Activated naive CD4-positive, alpha-beta T cell treated with anti-CD3 and anti-CD28 coated beads, Interleukin-2, amount 50 U/mL, for 24 hours (primary cell): ENCODE measurements at regions not wholly inside any gene's neighbourhood (a gene's known extent, or its start where the extent isn't known, plus 50 kb on each side); places are given as distances from the start of the nearest gene placed in this dataset.

Experiments used
- H3K27ac Mint-ChIP-seq: one replicate; pipeline ENCODE4 v1.8.0; 2021; ENCODE audit warnings: mild to moderate bottlenecking, mixed read lengths
- H3K27me3 Mint-ChIP-seq: one replicate; pipeline ENCODE4 v1.8.0; 2021; ENCODE audit warnings: mixed read lengths
- H3K36me3 Mint-ChIP-seq: one replicate; pipeline ENCODE4 v1.8.0; 2021; ENCODE audit warnings: mixed read lengths
- H3K4me1 Mint-ChIP-seq: one replicate; pipeline ENCODE4 v1.8.0; 2021; ENCODE audit warnings: mixed read lengths
- H3K4me3 Mint-ChIP-seq: one replicate; pipeline ENCODE4 v1.8.0; 2021; ENCODE audit warnings: mild to moderate bottlenecking, mixed read lengths
- H3K9me3 Mint-ChIP-seq: one replicate; pipeline ENCODE4 v1.8.0; 2021; ENCODE audit warnings: mixed read lengths

- no peaks in the 10 kb centered on the region for H3K4me1 Mint-ChIP-seq
- no peak overlapping the region for H3K4me3 Mint-ChIP-seq
- no peaks in the 10 kb centered on the region for H3K36me3 Mint-ChIP-seq
- H3K9me3 Mint-ChIP-seq = no peaks in the 10 kb centered on the region
- peaks cover 2% of the 10 kb centered on the region for H3K27me3 Mint-ChIP-seq
- H3K27ac Mint-ChIP-seq = no peak overlapping the region
These were observed 136.4 kb upstream of the PPP1R26 start for GRCh38 chr9:135343136-135343535.

- no peaks in the 10 kb centered on the region for H3K9me3 Mint-ChIP-seq
- H3K27me3 Mint-ChIP-seq = peaks cover 2% of the 10 kb centered on the region
- no peak overlapping the region for H3K4me3 Mint-ChIP-seq
- H3K27ac Mint-ChIP-seq = no peak overlapping the region
- H3K36me3 Mint-ChIP-seq = no peaks in the 10 kb centered on the region
- H3K4me1 Mint-ChIP-seq = no peaks in the 10 kb centered on the region
These were observed 135.6 kb upstream of the PPP1R26 start for GRCh38 chr9:135343837-135344522.

- Mint-ChIP-seq H3K27me3 (peaks cover 2% of the 10 kb centered on the region), H3K36me3 (no peaks in the 10 kb centered on the region), H3K4me3 (no peak overlapping the region), H3K4me1 (no peaks in the 10 kb centered on the region), H3K9me3 (no peaks in the 10 kb centered on the region), H3K27ac (no peak overlapping the region)
These were observed 135.1 kb upstream of the PPP1R26 start for GRCh38 chr9:135344523-135344901.

- Mint-ChIP-seq H3K27ac (no peak overlapping the region), H3K36me3 (no peaks in the 10 kb centered on the region), H3K4me3 (no peak overlapping the region), H3K27me3 (peaks cover 2% of the 10 kb centered on the region), H3K9me3 (no peaks in the 10 kb centered on the region), H3K4me1 (no peaks in the 10 kb centered on the region)
These were observed 134.6 kb upstream of the PPP1R26 start for GRCh38 chr9:135344915-135345500.

GRCh38 chr9:135345775-135346433 lies 133.7 kb upstream of the PPP1R26 start:
- Mint-ChIP-seq H3K9me3 (no peaks in the 10 kb centered on the region), H3K4me1 (no peaks in the 10 kb centered on the region), H3K27ac (peak overlapping the region; percentile 68), H3K4me3 (no peak overlapping the region), H3K27me3 (peaks cover 4% of the 10 kb centered on the region), H3K36me3 (no peaks in the 10 kb centered on the region)

- no peaks in the 10 kb centered on the region for H3K4me1 Mint-ChIP-seq
- H3K9me3 Mint-ChIP-seq = no peaks in the 10 kb centered on the region
- H3K36me3 Mint-ChIP-seq = no peaks in the 10 kb centered on the region
- H3K4me3 Mint-ChIP-seq = no peak overlapping the region
- H3K27ac Mint-ChIP-seq = no peak overlapping the region
- H3K27me3 Mint-ChIP-seq = peaks cover 4% of the 10 kb centered on the region
These were observed 133.0 kb upstream of the PPP1R26 start for GRCh38 chr9:135346438-135347050.

GRCh38 chr9:135347461-135347860 lies 132.1 kb upstream of the PPP1R26 start:
- H3K27me3 Mint-ChIP-seq = peaks cover 4% of the 10 kb centered on the region
- H3K4me3 Mint-ChIP-seq = no peak overlapping the region
- no peaks in the 10 kb centered on the region for H3K36me3 Mint-ChIP-seq
- H3K27ac Mint-ChIP-seq = no peak overlapping the region
- no peaks in the 10 kb centered on the region for H3K4me1 Mint-ChIP-seq
- H3K9me3 Mint-ChIP-seq = no peaks in the 10 kb centered on the region

- no peaks in the 10 kb centered on the region for H3K9me3 Mint-ChIP-seq
- H3K27me3 Mint-ChIP-seq = peaks cover 4% of the 10 kb centered on the region
- no peak overlapping the region for H3K27ac Mint-ChIP-seq
- H3K4me1 Mint-ChIP-seq = no peaks in the 10 kb centered on the region
- no peaks in the 10 kb centered on the region for H3K36me3 Mint-ChIP-seq
- no peak overlapping the region for H3K4me3 Mint-ChIP-seq
These were observed 131.3 kb upstream of the PPP1R26 start for GRCh38 chr9:135348076-135348787.

GRCh38 chr9:135348788-135349150 lies 130.8 kb upstream of the PPP1R26 start:
- Mint-ChIP-seq H3K9me3 (no peaks in the 10 kb centered on the region), H3K27ac (no peak overlapping the region), H3K27me3 (peaks cover 4% of the 10 kb centered on the region), H3K4me3 (no peak overlapping the region), H3K36me3 (no peaks in the 10 kb centered on the region), H3K4me1 (no peaks in the 10 kb centered on the region)

GRCh38 chr9:135349212-135350002 lies 130.2 kb upstream of the PPP1R26 start:
- Mint-ChIP-seq H3K27me3 (peaks cover 4% of the 10 kb centered on the region), H3K9me3 (no peaks in the 10 kb centered on the region), H3K36me3 (no peaks in the 10 kb centered on the region), H3K4me3 (no peak overlapping the region), H3K4me1 (no peaks in the 10 kb centered on the region), H3K27ac (no peak overlapping the region)

- Mint-ChIP-seq H3K4me1 (no peaks in the 10 kb centered on the region), H3K27ac (no peak overlapping the region)
These were observed 129.6 kb upstream of the PPP1R26 start for GRCh38 chr9:135350003-135350315.

GRCh38 chr9:135353935-135354334 lies 125.6 kb upstream of the PPP1R26 start:
- H3K27me3 Mint-ChIP-seq = peaks cover 2% of the 10 kb centered on the region
- H3K27ac Mint-ChIP-seq = no peak overlapping the region
- no peaks in the 10 kb centered on the region for H3K9me3 Mint-ChIP-seq
- H3K4me1 Mint-ChIP-seq = no peaks in the 10 kb centered on the region
- H3K4me3 Mint-ChIP-seq = no peak overlapping the region
- H3K36me3 Mint-ChIP-seq = no peaks in the 10 kb centered on the region

More at GRCh38 chr9:135350003-135350315, 129.6 kb upstream of the PPP1R26 start:
- Mint-ChIP-seq H3K27me3 (peaks cover 4% of the 10 kb centered on the region), H3K4me3 (no peak overlapping the region), H3K36me3 (no peaks in the 10 kb centered on the region), H3K9me3 (no peaks in the 10 kb centered on the region)

GRCh38 chr9:135355521-135356011 lies 124.0 kb upstream of the PPP1R26 start:
- H3K9me3 Mint-ChIP-seq = no peaks in the 10 kb centered on the region
- no peaks in the 10 kb centered on the region for H3K4me1 Mint-ChIP-seq
- no peaks in the 10 kb centered on the region for H3K36me3 Mint-ChIP-seq
- H3K27me3 Mint-ChIP-seq = peaks cover 1% of the 10 kb centered on the region
- H3K4me3 Mint-ChIP-seq = no peak overlapping the region
- H3K27ac Mint-ChIP-seq = no peak overlapping the region

GRCh38 chr9:135356021-135356420 lies 123.6 kb upstream of the PPP1R26 start:
- Mint-ChIP-seq H3K9me3 (no peaks in the 10 kb centered on the region), H3K27me3 (no peaks in the 10 kb centered on the region), H3K36me3 (no peaks in the 10 kb centered on the region), H3K4me3 (no peak overlapping the region), H3K27ac (no peak overlapping the region), H3K4me1 (no peaks in the 10 kb centered on the region)

GRCh38 chr9:135356796-135357195 lies 122.8 kb upstream of the PPP1R26 start:
- Mint-ChIP-seq H3K4me3 (no peak overlapping the region), H3K27ac (no peak overlapping the region), H3K4me1 (no peaks in the 10 kb centered on the region), H3K36me3 (no peaks in the 10 kb centered on the region), H3K9me3 (no peaks in the 10 kb centered on the region), H3K27me3 (no peaks in the 10 kb centered on the region)
